GM19025 (cell line): ENCODE measurements at regions not wholly inside any gene's neighbourhood (a gene's known extent, or its start where the extent isn't known, plus 50 kb on each side); places are given as distances from the start of the nearest gene placed in this dataset.
A peak's percentile ranks its signal among the peaks of the same experiment; 100 is the strongest.
"Not testable (repeated sequence)": the region's sequence is repeated elsewhere in the genome, so short reads cannot be mapped to it uniquely, and the experiment has no call there.

ENCODE experiments used
- ATAC-seq: cut with Tn5 transposase; IDR thresholded peaks from one replicate; pipeline ENCODE4 v1.9.1; 2021; ENCODE audit warnings: mild to moderate bottlenecking, low read depth, moderate library complexity; ENCODE audit not compliant: unreplicated experiment

DNA sequence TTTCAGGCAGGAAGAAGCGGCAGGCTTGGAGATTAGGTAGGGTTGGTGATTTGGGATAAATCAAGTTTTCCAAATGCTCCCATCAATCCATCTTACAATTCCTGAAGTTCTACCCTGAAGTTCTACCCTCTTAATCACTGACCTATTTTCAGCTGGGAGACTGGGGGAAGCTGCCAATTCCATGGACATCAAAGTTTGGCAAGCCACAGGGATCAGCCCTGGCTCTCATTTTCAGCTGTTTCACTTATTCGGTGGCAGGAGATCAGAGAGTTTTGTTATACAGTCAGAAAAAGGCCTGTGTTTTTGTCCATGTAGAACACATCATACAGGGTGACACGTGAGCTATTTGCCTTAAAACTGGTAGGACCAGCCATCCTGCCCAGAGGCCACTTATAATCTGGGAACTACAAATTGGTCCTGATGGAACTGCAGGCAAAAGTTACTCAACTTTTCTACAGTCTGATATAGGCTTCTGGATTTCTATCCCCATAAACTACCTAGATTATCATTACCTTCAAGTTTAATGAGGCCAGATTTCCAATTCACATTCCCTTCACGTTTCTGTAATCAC lies 112.9 kb upstream of the ZNF746 start:
- ATAC-seq: no peak

DNA sequence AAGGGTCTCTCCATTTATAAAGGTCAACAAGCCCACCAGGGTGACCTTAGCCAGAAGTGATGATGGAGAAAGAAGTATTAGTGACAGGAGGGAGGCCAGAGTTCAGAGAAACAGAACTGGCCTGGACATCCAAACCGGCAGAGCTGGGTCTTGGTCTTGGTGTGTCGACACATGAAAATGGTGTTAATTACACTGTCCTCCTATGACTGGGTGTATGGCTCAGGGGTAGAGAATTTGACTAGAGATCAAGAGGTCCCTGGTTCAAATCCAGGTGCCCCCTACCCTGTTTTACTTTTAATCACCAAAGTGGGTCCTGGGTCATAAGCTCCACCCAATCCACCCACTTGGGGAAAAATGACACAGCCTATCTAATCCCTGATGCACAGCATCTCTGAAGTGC lies 110.6 kb upstream of the ZNF746 start:
- no peak for ATAC-seq

DNA sequence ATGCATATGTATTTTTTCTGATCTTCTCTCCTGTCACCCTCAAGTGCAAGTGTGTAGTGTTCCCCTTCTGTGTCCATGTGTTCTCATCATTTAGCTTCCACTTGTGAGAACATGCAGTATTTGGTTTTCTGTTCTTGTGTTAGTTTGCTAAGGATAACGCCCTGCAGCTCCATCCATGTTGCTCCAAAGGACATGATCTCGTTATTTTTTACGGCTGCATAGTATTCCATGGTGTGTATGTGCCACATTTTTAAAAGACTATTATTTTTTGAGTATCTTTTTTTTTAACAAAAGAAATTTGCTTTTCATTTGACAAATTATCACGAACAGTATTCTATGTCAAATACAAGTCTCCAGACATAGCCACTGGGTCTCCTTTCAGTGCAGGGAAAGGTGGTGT lies 110.1 kb upstream of the ZNF746 start:
- no peak for ATAC-seq

DNA sequence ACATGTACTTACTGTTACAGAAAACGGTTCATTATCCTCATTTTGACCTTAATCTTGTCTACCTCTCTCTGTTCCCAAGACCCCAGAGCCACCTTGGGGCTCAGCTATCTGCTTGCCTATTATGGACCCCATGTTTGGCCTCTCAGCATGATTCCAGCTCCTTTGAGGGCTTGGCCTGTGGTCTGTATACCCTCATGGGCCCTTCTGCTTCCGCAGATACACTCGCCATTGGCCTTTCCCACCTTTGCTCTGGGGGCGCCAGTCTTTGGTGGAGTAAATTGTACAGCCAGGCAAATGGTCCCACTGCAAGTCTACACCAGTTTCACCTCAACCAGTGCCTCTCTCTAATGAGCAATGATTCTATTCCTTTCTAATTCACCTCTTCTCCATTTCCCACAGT lies 109.2 kb upstream of the ZNF746 start:
- ATAC-seq: no peak

DNA sequence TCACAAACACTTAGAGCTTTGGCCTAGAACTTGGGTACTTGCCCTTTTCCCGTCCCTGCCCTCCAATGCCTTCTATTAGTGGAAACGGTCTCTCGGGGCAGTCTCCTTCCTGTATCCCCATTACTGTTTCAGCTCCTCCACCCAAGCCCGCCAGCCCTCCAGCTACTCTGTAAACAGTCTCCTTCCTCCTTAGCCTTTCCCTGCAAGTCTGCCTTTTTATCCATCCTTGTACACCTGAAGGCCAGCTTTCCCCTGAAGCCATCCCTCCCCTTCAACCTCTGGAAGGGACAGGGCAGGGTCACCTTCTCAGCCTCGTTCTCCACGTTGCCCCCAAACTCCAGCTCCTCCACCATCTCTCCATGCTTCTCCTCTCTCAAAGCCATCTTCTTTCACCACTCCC lies 108.1 kb upstream of the ZNF746 start:
- ATAC-seq: no peak

DNA sequence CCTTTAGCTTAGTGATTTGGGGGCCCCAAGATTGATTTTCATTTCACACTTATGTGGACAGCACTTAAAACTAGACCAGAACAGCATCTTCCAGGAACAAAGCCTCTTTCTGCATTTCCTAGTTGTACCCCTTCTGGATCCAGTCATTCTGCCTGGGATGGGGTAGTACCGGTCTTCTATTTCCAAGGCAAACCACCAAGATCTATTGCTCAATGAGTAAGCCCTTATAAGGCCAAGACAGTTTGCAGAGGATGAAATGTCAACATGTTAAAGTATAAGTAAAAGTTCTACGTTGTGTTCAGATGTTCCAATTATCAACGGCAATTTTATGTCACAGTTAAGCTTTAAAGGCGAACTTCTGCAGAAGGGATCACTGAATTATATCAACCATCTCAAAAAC lies 106.9 kb upstream of the ZNF746 start:
- no peak for ATAC-seq

DNA sequence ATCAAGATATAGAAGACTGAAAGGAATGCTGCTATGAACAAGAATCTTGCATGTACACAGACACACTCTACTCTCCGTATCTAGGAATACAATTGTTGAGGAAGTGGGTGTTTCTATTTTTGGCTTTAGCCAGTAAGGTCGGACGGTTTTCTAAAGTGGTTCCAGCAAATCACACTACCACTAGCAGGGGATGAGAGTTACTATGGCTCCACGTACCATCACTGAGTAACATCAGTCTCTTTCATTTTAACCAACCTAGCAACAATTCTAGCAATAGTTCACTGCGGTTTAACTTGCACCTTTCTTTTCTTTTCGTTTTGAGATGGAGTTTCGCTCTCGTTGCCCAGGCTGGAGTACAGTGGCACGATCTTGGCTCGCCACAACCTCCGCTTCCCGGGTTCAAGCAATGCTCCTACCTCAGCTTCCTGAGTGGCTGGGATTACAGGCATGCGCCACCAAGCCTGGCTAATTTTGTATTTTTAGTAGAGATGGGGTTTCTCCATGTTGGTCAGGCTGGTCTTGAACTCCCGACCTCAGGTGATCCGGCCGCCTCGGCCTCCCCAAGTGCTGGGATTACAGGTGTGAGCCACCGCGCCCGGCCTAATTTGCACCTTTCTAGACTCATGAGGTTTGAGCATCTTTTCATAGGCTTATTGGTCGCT lies 103.2 kb upstream of the ZNF746 start:
- ATAC-seq: peak; percentile 96

DNA sequence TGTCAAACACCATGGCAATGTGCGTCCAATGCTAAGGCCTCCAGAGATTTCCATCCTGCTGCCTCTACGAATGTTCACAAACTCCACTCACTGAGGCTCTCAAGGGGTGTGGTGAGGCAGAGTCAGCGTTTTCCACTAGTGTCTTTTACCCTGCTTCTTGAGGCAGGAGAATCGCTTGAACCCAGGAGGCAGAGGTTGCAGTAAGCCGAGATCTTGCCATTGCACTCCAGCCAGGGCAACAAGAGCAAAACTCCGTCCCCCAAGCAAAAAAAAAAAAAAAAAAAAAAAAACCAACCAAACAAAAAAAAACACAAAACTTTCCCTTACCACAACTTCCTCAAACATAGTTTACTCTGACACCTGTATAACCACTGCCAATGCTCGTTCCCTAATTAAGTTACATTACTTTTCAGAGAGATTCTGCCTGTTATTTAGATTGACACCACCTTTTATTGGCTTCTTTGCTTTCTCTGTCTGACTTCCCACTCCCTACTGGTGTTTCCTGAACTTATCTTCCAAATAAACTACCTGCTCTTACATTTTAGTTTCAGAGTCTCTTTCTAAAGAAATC lies 102.1 kb upstream of the ZNF746 start:
- no peak for ATAC-seq

DNA sequence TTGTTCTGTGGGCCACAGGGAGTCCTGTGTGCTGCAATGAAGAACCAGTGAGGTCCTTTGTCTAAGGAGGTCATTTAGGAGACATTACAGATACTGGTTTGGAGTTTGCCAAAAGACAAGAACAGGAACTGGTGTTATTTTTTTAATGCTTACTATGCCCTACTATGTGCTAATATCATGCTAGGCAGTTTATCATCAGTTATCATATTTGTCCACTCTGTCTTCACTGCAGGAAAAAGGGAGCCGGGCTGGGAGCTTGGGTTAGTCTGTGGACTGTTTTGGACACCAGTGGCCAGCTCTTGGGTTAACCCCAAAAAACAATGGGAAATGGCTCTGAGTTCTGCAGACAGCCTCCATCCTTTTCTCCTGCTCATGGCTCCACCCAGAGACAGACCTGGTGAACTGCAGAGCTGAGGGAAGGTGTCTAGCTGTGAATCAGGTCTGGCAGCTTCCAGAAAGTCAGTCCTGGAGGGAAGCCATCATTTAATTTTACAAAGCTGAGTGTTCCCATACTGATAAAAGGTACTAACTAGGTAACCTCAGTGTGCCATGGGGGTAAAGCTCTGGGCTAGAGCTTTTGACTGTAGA lies 101.2 kb upstream of the ZNF746 start:
- no peak for ATAC-seq

DNA sequence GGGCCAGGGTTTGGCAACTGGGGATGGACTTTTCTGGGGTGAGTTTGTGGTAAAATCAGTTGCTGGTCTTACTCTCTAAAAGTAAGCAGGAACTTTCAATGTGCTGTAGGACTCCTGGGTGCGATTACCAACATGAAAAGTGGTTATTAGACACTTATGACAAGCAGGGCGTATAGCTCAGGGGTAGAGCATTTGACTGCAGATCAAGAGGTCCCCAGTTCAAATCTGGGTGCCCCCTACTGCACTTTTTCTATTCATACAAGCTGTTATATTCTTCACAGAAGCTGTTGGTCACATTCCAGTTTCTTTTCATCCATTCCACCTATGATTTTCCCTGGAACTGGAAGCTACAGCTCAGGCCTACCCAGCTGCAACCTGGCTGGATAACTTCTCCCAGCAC lies 100.2 kb upstream of the ZNF746 start:
- not testable (repeated sequence) for ATAC-seq

DNA sequence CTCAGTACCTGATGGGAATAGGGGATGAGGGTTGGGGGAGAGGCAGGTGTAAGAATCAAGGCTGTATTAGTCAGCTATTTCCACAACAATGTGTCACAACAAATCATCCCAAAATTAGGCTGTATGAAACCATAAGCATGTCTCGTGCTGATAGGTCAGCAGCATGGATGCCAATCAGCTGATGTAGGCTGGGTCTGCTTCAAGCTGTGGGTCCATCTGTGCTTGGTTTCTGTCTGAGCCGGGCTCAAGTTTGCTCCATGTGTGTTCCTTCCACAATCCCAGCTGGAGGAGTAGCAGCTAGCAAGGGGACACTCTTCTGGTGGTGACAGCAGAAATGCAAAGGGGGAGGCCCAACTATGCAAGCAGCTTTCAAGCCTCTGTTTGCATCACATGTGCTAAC lies 97.9 kb upstream of the ZNF746 start:
- no peak for ATAC-seq

DNA sequence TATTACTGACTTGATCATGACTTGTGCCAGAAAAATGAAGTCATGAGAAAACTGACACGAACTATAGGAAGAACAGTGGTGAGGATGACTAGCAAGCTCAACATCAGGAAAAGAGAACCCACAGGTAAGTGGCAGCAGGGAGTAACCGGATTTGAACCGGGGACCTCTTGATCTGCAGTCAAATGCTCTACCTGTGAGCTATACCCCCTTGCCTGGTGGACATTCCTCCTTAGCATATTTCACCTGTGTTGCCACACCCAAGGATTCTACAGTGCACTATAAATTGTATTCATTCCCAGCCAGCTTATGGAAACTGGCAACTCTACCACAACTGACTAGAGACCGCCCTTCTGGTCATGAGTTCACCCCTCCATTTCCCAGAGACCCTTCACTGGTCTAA lies 97.5 kb upstream of the ZNF746 start:
- no peak for ATAC-seq

DNA sequence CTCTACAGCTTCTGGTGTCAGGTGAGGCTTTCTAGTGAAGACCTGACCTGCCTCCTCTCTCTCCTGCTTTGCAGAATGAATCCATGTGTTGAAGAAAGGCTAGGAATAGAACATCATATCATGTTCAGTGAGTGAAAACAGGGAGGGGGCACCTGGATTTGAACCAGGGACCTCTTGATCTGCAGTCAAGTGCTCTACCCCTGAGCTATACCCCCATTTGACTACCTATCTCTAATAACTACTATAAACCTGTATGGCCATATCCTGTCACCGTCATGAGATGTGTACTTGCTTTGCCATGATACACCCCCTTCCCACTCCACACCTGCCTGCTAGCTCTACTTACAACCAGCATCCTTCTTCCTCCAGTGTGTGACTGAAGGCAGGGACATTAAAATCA lies 91.3 kb upstream of the ZNF746 start:
- ATAC-seq: no peak

DNA sequence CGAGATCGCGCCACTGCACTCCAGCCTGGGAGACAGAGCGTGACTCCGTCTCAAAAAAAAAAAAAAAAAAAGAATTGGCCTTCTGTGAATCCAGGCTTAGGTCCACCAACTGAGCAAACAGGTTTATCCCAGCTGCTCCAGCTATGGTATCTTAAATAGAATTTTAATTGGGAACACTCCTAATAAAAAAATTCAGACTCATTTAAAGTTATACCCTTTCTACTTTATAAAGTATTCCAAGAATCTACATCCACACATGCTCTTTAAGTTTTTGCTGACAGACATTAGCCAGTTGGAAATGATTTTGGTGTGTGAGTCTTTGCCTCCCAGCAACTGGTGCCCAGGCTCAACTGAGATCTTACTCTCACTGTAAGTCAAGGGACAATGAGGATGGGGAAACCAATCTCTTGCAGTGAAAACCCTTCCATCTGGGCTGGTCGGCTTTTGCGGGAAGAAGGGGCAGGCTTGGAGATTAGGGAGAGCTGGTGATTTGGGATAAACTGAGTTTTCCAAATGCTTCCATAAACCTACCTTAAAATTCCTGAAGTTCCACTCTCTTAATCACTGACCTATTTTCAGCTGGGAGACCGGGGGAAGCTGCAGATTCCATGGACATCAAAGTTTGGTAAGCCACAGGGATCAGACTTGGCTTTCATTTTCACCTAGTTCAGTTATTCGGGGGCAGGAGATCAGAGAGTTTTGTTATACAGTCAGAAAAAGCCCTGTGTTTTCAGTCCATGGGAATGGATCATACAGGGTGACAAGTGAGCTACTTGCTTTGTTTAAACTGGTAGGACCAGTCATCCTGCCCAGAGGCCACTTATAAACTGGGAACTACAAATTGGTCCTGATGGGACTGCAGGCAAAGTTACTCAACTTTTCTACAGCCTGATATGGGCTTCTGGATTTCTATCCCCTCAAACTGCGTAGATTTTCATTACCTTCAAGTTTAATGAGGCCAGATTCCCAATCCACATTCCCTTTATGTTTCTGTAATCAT lies 89.3 kb upstream of the ZNF746 start:
- no peak for ATAC-seq

DNA sequence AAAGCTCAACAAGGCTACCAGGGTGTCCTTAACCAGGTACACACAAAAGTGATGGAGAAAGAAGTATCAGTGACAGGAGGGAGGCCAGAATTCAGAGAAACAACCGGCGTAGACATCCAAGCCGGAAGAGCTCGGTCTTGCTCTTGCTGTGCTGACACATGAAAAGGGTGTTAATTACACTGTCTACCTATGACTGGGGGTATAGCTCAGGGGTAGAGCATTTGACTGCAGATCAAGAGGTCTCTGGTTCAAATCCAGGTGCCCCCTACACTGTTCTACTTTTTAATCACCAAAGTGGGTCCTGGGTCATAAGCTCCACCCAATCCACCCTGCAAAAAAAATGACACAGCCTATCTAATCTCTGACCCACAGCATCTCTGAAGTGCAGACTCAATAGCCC lies 86.9 kb upstream of the ZNF746 start:
- no peak for ATAC-seq

DNA sequence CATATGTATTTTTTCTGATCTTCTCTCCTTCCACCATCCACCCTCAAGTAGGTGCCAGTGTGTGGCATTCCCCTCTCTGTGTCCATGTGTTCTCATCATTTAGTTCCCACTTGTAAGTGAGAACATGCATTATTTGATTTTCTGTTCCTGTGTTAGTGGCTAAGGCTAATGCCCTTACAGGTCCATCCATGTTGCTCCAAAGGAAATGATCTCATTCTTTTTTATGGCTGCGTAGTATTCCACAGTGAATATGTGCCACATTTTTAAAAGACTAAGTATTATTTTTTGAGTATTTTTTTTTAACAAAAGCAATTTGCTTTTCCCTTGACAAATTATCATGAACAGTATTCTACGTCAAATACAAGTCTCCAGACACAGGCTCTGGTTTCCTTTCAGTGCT lies 86.4 kb upstream of the ZNF746 start:
- no peak for ATAC-seq

DNA sequence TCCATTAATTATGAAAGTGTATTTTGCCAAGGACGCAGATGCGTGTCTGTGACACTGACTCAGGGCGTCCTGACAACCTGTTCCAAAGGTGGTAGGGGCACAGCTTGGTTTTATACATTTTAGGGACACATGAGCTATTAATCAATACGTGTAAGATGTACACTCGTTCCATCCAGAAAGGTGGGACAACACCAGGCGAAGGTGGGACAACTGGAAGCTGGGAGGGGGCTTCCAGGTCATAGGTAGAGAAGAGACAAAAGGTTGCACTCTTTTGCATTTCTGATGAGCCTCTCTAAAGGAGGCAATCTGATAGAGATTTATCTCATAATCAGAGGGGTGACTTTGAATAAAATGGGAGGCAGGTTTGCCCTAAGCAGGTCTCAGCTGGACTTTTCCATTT lies 82.7 kb upstream of the ZNF746 start:
- no peak for ATAC-seq

DNA sequence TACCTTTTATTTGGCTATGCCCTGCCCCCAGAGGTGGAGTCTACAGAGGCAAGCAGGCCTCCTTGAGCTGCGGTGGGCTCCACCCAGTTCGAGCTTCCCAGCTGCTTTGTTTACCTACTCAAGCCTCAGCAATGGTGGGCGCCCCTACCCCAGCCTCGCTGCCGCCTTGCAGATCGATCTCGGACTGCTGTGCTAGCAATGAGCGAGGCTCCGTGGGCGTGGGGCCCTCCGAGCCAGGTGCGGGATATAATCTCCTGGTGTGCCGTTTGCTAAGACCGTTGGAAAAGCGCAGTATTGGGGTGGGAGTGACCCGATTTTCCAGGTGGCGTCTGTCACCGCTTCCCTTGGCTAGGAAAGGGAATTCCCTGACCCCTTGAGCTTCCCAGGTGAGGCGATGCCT lies 81.8 kb upstream of the ZNF746 start:
- ATAC-seq: not testable (repeated sequence)

DNA sequence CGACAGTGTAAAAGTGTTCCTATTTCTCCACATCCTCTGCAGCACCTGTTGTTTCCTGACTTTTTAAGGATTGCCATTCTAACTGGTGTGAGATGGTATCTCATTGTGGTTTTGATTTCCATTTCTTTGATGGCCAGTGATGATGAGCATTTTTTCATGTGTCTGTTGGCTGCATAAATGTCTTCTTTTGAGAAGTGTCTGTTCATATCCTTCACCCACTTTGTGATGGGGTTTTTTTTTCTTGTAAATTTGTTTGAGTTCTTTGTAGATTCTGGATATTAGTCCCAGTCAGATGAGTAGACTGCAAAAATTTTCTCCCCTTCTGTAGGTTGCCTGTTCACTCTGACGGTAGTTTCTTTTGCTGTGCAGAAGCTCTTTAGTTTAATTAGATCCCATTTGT lies 76.8 kb upstream of the ZNF746 start:
- not testable (repeated sequence) for ATAC-seq

DNA sequence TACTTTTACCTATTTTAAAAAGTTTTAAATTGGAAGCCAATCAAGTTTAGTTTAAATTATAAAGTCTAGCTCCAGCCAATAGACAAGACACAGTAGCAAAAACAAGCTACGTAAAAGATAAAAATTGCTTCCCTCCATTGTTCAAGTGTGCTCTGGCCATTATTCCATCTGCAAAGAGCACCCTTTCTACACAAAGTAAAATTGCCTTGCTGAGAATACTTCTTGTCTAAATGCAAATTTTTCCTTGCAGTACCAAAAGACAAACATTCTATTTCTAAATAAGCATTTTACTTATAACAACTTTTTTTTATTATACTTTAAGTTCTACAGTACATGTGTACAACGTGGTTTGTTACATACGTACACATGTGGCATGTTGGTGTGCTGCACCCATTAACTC lies 75.9 kb upstream of the ZNF746 start:
- no peak for ATAC-seq

DNA sequence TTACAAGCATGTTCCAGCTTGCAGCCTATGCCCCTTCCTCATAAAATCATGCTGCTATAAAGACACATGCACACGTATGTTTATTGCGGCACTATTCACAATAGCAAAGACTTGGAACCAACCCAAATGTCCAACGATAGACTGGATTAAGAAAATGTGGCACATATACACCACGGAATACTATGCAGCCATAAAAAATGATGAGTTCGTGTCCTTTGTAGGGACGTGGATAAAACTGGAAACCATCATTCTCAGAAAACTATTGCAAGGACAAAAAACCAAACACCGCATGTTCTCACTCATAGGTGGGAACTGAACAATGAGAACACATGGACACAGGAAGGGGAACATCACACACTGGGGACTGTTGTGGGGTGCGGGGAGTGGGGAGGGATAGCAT lies 75.3 kb upstream of the ZNF746 start:
- not testable (repeated sequence) for ATAC-seq
